Osteoblast (primary cell): ENCODE measurements at regions not wholly inside any gene's neighbourhood (a gene's known extent, or its start where the extent isn't known, plus 50 kb on each side); places are given as distances from the start of the nearest gene placed in this dataset.

Experiments used
- DNase-seq: peaks from one replicate; pipeline ENCODE4 v3.0.0; 2011; ENCODE audit warnings: low spot score, mixed read lengths; ENCODE audit not compliant: insufficient read length; ENCODE audit errors: missing footprints
- H2AFZ ChIP-seq: 2 replicates; pipeline ENCODE4 v1.6.0; 2011; ENCODE audit warnings: mild to moderate bottlenecking, low read length
- H3K27ac ChIP-seq: 2 replicates; pipeline ENCODE4 v1.5.1; 2011; ENCODE audit warnings: mild to moderate bottlenecking, low read depth, low read length, moderate library complexity
- H3K27me3 ChIP-seq: 2 replicates; pipeline ENCODE4 v1.6.0; 2012; ENCODE audit warnings: mild to moderate bottlenecking, control low read depth, inconsistent platforms, low read length, moderate library complexity; ENCODE audit not compliant: insufficient read depth
- H3K36me3 ChIP-seq: 2 replicates; pipeline ENCODE4 v1.5.1; 2011; ENCODE audit warnings: mild to moderate bottlenecking, low read length, control low read depth, moderate library complexity; ENCODE audit not compliant: insufficient read depth
- H3K4me1 ChIP-seq: 2 replicates; pipeline ENCODE4 v1.5.1; 2011; ENCODE audit warnings: mild to moderate bottlenecking, low read length, control low read depth, moderate library complexity; ENCODE audit not compliant: insufficient read depth
- H3K4me2 ChIP-seq: 2 replicates; pipeline ENCODE4 v1.6.0; 2011; ENCODE audit warnings: mild to moderate bottlenecking, low read length; ENCODE audit not compliant: insufficient read depth
- H3K4me3 ChIP-seq: fragments of 200-600 bp; sonication (generic); 3 replicates; pipeline ENCODE4 v1.5.1; 2012; ENCODE audit warnings: mild to moderate bottlenecking, low read length, inconsistent platforms; ENCODE audit not compliant: insufficient read depth
- H3K79me2 ChIP-seq: 2 replicates; pipeline ENCODE4 v1.6.0; 2012; ENCODE audit warnings: mild to moderate bottlenecking, low read length, control low read depth, inconsistent platforms; ENCODE audit not compliant: insufficient read depth
- H3K9me3 ChIP-seq: 2 replicates; pipeline ENCODE4 v1.5.1; 2011; ENCODE audit warnings: low read depth, low read length, control low read depth
- H4K20me1 ChIP-seq: 2 replicates; pipeline ENCODE4 v1.6.0; 2012; ENCODE audit warnings: mild to moderate bottlenecking, low read length, control low read depth; ENCODE audit not compliant: insufficient read depth
- CTCF ChIP-seq: IDR thresholded peaks from 2 replicates; pipeline ENCODE4 v1.5.1; 2011; ENCODE audit warnings: mild to moderate bottlenecking, low read depth, low read length, moderate library complexity; ENCODE audit errors: extremely low read depth

- Histone ChIP-seq H3K79me2 (no peaks in the 10 kb centered on the region), H2AFZ (no peak overlapping the region), H3K27ac (no peak overlapping the region), H3K4me3 (no peak overlapping the region), H4K20me1 (no peaks in the 10 kb centered on the region), H3K36me3 (no peaks in the 10 kb centered on the region), H3K4me2 (no peak overlapping the region), H3K4me1 (no peaks in the 10 kb centered on the region), H3K27me3 (peaks cover 22% of the 10 kb centered on the region), H3K9me3 (no peaks in the 10 kb centered on the region)
- no peak for TF ChIP-seq CTCF
- DNase-seq: no peak
Observed at GRCh38 chr14:101616202-101616601, 54.9 kb downstream of the DIO3 start.

DNA sequence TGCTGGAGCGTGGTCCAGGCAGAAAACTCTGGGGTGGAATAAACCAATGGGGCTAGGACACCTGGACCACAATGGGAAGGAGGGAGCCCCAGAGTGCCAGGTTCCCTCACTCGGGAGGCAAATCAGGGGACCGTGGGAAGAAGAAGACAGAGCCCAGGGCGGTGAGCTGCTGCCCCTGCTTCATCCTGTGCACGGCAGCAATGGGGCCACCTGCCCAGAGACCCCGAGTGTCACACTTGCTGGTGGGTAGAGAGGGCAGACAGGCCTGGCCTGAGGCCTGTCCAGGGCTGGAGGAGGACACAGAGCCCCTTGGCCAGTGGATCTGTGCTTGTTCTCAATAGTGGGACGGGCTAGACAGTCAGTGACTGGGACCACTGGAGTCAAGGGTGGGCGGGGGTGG lies 58.2 kb downstream of the DIO3 start:
- no peak overlapping the region for H3K4me2 ChIP-seq
- DNase-seq: no peak
- H3K27me3 ChIP-seq: peaks cover 7% of the 10 kb centered on the region
- no peaks in the 10 kb centered on the region for H4K20me1 ChIP-seq
- H2AFZ ChIP-seq: no peak overlapping the region
- TF ChIP-seq CTCF: no peak
- H3K36me3 ChIP-seq: no peaks in the 10 kb centered on the region
- no peak overlapping the region for H3K4me3 ChIP-seq
- H3K79me2 ChIP-seq: no peaks in the 10 kb centered on the region
- no peaks in the 10 kb centered on the region for H3K4me1 ChIP-seq
- no peaks in the 10 kb centered on the region for H3K9me3 ChIP-seq
- no peak overlapping the region for H3K27ac ChIP-seq

DNA sequence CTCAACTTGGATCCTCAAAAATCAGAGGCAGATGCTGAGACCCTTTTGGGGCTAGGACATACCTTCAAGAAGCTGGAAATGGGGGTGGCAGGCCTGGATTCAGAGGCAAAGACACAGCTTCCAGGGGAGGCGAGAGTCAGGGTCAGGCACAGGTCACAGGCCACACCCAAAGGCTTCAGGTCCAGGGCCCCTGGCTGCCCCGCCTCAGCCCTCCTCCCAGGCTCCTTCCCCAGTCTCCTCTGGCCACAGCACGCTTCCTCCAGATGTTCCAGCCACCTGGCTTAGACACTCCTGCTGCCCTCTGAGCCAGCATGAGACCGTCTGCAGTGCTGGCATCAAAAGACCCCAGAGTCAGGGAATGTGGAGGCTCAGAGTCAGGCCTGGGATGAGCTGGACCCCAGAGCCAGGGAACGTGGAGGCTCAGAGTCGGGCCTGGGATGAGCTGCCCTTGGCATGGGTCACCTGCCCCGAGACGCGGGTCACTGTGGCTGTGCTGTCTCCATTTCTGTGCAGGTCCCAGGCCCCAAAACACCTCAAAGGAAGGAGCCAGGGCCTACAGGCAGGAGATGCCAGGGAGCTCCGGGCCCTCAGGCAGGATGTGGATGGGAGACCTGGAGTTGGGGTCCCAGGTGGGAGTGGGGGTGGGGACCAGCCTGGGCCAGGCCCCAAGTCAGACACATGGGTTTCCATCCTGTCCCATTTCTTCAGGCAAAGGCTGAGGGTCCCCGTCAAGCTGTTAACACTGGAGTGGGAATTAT lies 58.9 kb downstream of the DIO3 start:
- H3K27me3 ChIP-seq: peaks cover 4% of the 10 kb centered on the region
- H3K4me2 ChIP-seq: no peak overlapping the region
- H3K9me3 ChIP-seq: no peaks in the 10 kb centered on the region
- H2AFZ ChIP-seq: no peak overlapping the region
- no peaks in the 10 kb centered on the region for H4K20me1 ChIP-seq
- H3K27ac ChIP-seq: no peak overlapping the region
- DNase-seq: no peak
- no peaks in the 10 kb centered on the region for H3K79me2 ChIP-seq
- TF ChIP-seq CTCF: no peak
- H3K4me3 ChIP-seq: no peak overlapping the region
- H3K4me1 ChIP-seq: no peaks in the 10 kb centered on the region
- no peaks in the 10 kb centered on the region for H3K36me3 ChIP-seq

DNA sequence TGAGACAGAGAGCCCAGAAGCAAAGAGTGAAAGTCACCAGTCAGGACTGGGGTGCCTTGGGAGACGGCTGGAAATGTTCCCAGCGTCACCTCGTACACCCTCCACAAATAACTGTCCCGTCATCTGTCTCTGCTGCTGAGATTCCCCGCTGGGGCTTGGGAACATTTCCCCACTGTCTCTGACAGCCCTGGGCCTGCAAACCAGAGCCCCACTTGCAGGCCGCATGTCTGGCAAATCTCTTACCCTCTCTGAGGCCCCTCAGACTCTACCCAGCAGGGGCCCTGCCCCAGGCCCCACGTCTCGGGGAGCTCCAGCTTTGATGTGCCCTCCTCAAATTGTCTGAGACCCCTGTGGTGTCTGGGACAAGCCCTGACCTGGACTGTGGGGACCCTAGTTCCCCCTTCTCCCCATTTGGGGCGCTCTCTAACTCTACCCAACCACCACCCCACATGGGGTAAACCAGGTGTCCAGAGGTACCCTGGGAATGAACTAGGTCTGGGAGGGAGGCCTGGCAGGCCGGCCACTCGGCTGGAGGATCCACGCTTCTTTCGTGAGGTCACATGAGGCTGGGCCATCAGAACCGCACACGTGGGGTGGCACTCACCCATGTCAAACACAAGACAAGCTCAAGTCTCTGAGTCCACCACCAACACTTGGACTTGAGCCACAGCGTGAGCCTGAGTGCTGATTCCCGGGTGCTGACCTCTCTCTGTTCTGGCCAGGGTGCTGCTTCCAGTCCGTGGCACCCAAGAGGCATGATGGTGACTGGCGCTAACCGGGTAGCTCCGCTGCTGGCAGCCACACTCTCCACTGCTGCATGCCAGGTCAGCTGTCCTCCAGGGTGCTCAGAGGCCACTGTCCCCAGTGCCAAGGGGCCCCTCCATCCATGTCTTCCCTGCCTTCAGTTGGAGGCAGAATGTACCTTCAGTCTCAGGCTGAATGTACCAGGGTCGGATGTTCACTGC lies 59.8 kb downstream of the DIO3 start:
- no peaks in the 10 kb centered on the region for H3K9me3 ChIP-seq
- no peaks in the 10 kb centered on the region for H4K20me1 ChIP-seq
- H3K27ac ChIP-seq: no peak overlapping the region
- H3K79me2 ChIP-seq: no peaks in the 10 kb centered on the region
- H2AFZ ChIP-seq: no peak overlapping the region
- no peak for TF ChIP-seq CTCF
- H3K27me3 ChIP-seq: peaks cover 4% of the 10 kb centered on the region
- no peaks in the 10 kb centered on the region for H3K36me3 ChIP-seq
- no peaks in the 10 kb centered on the region for H3K4me1 ChIP-seq
- H3K4me3 ChIP-seq: no peak overlapping the region
- no peak overlapping the region for H3K4me2 ChIP-seq
- no peak for DNase-seq
